SJCRH30 (cell line): ENCODE measurements at regions not wholly inside any gene's neighbourhood (a gene's known extent, or its start where the extent isn't known, plus 50 kb on each side); places are given as distances from the start of the nearest gene placed in this dataset.

Experiments
- DNase-seq, 2 experiments: peaks; one replicate each; pipeline ENCODE4 v3.0.0-alpha.2; 2015 to 2020
- H3K27ac ChIP-seq: fragments of 250-450 bp; sonication (Bioruptor Pico); 2 replicates; pipeline ENCODE4 v1.5.1; 2020; ENCODE audit warnings: mild to moderate bottlenecking, moderate library complexity
- H3K27me3 ChIP-seq: fragments of 250-450 bp; sonication (Bioruptor Pico); 2 replicates; pipeline ENCODE4 v1.5.1; 2020; ENCODE audit warnings: mild to moderate bottlenecking, moderate library complexity
- H3K36me3 ChIP-seq: fragments of 250-450 bp; sonication (Bioruptor Pico); 2 replicates; pipeline ENCODE4 v1.5.1; 2020; ENCODE audit warnings: mild to moderate bottlenecking, moderate library complexity
- H3K4me1 ChIP-seq: fragments of 250-450 bp; sonication (Bioruptor Pico); 2 replicates; pipeline ENCODE4 v1.5.1; 2020; ENCODE audit warnings: mild to moderate bottlenecking, moderate library complexity
- H3K4me3 ChIP-seq: fragments of 250-450 bp; sonication (Bioruptor Pico); 2 replicates; pipeline ENCODE4 v1.5.1; 2020; ENCODE audit warnings: mild to moderate bottlenecking, moderate library complexity
- H3K9me3 ChIP-seq: fragments of 250-450 bp; sonication (Bioruptor Pico); replicated peaks from 2 replicates; pipeline ENCODE4 v1.5.1; 2020; ENCODE audit warnings: mild to moderate bottlenecking, moderate library complexity

DNA sequence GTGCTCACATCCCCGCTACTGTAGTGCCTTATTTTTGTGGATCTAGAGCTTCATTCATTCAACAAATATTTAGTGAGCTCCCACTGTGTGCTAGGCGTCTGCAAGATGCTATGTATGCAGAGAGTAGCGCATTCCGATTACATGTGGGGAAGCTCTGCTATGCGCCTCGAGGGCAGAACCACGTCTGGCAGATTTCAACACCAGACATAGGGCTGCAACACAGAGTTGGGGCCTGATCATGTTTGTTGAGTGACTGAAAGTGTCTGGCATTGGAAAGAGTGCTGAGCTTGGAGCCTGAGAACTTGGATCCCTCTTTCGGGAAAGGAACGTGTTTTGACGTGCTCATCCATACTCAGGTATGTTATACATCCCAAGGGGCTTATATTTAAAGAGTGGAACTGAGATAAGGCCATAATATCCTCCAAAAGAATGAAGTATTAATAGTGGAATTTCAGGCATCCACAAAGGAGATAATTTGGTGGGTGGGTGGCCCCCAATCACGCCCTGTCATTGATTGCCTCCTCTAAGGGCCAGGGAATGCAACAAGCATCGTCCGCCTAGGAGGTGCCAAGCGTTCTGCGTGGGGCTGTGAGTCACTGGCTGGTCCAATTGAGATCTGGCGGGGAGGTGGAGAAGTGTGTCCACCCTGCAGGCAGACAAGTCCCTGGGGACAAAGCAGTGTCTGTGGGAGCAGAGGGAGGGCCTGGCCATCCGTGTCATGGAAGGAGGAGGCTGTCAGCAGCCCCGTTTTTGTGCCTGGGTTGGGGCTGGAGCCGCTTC is 62.8 kb upstream of the ZBTB40 start:
- Histone ChIP-seq H3K36me3 (no peaks in the 10 kb centered on the region), H3K4me1 (peaks cover 8% of the 10 kb centered on the region; the same call in 1 of the 2 replicates), H3K27ac (no peak overlapping the region), H3K27me3 (peaks cover 5% of the 10 kb centered on the region; the same call in 1 of the 2 replicates), H3K4me3 (no peak overlapping the region), H3K9me3 (no peaks in the 10 kb centered on the region)
- DNase-seq: peak in 1 of 2 experiments; percentile 37

DNA sequence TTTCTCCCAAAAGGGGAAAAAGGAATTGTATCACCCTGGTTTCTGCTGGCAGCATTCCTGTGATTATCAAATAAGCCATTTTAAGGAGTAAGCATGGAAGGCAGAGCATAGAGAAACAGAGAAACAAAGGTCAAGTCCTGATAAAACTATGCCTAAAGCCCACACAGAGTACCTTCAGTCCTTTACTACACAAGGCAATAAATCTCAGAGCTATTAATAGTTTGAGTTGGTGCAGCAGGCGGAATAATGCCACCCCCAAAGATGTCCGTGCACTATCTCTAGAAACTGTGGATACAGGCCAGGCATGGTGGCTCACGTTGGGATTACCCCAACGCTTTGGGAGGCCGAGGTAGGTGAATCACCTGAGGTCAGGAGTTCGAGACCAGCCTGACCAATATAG is 58.1 kb upstream of the ZBTB40 start:
- Histone ChIP-seq H3K4me3 (no peak overlapping the region), H3K27me3 (peaks cover 31% of the 10 kb centered on the region; the same call in 1 of the 2 replicates), H3K9me3 (no peaks in the 10 kb centered on the region), H3K4me1 (peaks cover 10% of the 10 kb centered on the region; the same call in 1 of the 2 replicates), H3K36me3 (no peaks in the 10 kb centered on the region), H3K27ac (no peak overlapping the region)
- DNase-seq: no peak

DNA sequence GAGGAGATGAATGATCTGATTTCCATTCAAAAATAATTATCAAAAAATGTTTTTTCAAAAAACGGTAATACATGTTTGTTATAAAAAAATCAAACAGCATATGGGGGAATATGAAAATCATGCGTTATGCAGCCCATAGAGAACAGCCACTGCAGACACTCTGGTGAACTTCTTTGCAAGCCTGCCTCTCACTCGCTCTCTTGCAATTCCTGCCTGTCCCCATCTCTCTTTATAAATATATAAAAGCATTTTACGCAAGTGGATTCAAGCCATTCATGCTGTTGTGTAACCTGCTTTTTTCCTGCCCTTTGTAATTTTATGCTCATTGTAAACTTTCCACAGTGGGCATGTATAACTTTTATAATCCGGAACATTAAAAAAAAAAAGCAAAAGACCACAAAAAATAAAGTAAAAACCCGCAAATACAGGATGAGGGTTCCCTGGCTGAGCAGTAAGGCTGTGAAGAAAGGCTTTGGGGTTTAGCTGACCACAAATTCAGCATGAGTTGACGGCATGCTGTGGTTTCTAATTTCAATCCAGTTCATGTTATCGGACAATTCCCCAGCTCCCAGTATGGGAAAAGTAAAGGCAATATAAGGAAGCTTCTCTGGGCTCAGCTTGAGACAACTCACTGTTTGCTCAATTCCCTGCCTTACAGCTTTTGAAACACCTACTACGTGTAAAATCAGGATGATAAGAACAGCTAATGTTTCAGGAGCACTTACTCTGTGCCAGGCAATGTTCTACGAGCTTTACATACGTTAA is 52.8 kb upstream of the ZBTB40 start:
- peak; percentile 46 to 73 for DNase-seq
- Histone ChIP-seq H3K36me3 (no peaks in the 10 kb centered on the region), H3K4me1 (peaks cover 8% of the 10 kb centered on the region), H3K27ac (no peak overlapping the region), H3K27me3 (peaks cover 48% of the 10 kb centered on the region), H3K9me3 (no peaks in the 10 kb centered on the region), H3K4me3 (no peak overlapping the region)

- Histone ChIP-seq H3K4me3 (no peak overlapping the region), H3K27ac (no peak overlapping the region), H3K27me3 (peaks cover 47% of the 10 kb centered on the region), H3K36me3 (no peaks in the 10 kb centered on the region), H3K4me1 (peaks cover 8% of the 10 kb centered on the region), H3K9me3 (no peaks in the 10 kb centered on the region)
- no peak for DNase-seq
These were observed 52.1 kb upstream of the ZBTB40 start for GRCh38 chr1:22399421-22400091.
